ENCODE measurements at regions not wholly inside any gene's neighbourhood (a gene's known extent, or its start where the extent isn't known, plus 50 kb on each side); places are given as distances from the start of the nearest gene placed in this dataset.
"Not testable (repeated sequence)": the region's sequence is repeated elsewhere in the genome, so short reads cannot be mapped to it uniquely, and the experiment has no call there.

DNA sequence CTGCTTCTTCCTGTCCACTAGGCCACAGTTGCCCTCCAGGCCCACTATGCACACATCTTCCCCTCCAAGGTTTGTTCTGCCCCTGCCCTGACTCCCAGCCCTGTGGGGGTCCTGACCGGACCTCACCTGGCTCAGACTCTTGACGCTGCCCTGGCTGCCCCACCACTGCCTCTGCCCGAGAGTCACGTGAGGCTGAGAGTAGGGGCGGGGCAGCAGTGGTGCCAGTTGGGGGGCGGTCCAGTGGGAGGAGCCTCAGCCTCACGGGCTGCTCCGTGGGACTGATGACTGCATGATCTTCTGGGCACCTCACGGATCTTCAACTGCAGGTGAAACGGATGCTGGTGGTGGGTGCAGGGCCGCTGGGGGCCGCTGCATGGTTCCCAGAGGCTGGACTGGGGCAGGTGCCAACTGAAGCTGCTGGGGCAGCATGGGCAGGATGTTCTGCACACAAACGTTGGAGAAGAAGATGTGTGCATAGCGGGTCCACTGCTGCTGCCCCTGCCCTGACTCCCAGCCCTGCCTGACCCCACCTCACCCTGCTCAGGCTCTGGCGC is 77.6 kb downstream of the HHIPL2 start:
- DNase-seq = not testable (repeated sequence)

DNA sequence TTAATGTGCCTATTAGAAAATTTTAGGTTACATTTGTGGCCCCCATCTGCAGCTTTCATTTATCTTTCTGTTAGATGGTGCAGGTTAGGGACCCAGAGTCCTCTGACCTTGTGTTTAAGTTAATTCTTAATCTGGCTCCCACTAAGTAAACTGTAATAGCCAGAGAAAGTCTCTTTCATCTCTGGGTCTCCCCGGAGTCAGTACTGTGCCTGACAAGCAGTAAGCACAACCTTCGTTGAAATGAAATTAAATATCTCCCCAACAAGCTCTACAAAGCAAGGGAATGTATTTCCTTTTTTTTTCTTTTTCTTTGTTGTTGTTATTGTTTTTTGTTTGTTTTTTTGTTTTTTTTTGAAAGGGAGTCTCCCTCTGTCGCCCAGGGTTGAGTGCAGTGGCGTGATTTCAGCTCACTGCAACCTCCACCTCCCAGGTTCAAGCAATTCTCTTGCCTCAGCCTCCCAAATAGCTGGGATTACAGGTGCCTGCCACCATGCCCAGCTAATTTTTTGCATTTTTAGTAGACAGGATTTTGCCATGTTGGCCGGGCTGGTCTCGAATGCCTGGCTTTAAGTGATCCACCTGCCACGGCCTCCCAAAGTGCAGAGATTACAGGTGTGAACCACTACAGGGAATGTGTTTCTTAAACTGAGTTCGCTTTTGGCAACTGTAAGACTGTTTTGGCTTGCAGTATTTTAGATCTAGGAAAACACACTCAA is 81.6 kb downstream of the HHIPL2 start:
- no peak for DNase-seq

DNA sequence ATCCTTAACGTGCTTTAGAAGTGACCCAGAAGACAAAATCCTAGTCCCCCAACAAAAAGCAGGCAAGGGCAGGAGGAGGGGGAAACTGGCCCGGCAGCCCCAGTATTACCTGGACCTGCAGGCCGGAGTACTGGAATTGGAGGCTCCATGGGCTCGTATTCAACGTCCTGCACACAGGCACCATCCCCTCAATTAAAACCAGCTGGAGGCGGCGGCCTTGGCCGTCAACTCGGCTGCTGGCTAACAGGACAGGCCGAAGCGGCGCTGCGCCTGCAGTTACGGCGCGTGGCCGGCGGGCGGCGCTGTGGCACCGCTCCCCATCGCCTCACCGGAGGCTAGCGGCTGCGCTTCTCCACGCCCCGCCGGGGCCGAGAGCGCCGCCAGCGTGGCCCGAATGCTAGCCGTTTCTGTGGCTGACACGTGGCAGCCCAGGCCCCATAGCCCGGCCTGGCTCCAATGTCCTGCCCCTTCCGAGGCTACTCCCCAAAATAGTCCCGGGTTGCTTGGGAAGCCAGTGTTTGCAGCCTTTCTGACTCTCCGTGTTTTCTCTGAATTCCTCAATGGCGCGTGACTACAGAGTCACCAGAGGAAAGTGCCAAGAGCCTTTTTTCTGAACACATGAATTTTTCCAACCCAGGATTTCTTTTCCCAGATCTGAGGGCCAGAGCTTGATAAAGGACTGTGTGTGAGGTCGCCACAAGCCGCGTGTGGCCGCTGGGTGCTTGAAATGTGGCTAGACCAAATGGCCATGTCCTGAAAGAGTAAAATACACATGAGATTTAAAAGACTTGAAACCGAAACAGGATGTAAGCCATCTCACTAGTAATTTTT is 82.5 kb downstream of the HHIPL2 start:
- DNase-seq = peak; percentile 70 to 71

DNA sequence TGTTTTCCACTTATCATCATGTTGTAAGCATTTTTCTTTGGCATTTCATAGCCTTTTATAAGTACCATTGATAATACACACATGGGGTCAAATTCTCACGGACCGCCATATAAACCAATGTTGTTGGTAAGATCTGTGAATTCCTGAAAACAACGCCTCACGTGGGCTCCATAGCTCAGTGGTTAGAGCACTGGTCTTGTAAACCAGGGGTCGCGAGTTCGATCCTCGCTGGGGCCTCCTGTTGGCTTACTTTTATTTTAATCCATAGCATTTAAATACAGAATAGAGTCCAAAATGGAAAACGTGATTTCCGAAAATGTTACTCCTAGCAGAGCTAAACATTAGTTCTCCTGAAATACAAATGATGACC is 83.1 kb downstream of the HHIPL2 start:
- peak; percentile 57 to 62 for DNase-seq

DNA sequence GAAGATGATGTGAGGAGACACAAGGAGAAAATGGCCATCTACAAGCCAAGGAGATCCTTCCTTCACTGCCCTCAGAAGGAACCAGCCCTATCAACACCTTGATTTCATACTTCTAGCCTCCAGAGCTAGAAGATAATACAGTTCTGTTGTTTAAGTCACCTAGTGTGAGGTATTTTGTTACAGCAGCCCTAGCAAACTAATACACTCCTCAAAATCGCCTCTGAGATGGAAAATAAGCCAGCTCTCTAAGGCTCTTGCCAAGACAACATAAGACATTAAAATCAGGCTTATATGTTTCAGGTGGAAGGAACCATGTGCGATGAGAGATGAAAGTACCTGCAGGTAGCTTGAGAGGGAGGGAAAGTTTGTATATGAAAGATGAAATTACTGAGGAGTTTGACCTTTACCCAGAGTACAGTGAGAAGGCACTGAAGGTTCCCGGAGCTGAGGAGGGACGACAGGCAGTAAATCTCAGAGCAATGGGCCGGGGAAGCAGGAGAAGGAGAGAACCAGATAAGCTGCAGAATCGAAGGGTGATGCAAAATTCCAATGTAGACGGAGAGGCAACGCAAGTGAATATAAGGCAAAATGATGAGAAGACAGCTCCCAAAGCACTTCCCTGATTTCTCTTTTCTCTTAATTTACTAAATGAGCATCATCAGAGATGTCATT is 84.7 kb downstream of the HHIPL2 start:
- no peak for DNase-seq

DNA sequence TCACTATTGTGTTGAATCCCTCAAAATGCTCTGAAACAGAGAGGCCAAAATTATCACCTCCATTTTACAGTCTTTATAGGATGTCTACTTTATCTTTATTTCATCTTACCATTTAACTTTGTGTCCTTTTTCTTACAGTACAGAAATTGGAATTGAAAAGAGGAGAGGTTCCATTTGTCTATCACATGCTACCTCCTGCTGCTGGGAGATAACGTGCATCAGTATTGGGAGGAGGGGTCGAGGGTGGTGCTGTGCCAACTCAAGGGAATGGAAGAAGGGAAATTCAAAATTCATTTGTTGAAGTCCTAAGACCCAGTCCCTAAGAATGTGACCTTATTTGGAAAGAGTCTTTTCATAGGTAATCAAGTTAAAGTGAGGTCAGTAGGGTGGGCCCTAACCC is 85.3 kb downstream of the HHIPL2 start:
- DNase-seq = no peak

DNA sequence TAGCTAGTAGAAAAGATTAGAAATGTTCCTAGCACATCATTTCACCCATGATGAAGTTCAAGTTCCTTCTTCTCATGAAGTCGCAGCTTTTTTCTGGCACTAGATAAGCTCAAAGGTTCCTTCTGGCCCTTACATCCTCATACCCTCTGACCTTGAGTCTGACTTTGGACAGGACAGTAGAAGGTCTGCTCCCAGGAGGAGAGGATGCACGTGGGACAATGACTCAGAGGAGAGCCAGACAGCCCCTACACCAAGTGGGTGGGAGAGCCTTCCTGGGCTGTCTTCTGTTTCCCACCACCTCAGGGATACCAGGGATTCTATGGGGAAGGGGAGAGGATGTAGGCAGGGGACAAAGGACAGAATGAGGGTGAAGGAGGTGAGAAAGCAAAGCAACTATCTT is 86.0 kb downstream of the HHIPL2 start:
- no peak for DNase-seq

DNA sequence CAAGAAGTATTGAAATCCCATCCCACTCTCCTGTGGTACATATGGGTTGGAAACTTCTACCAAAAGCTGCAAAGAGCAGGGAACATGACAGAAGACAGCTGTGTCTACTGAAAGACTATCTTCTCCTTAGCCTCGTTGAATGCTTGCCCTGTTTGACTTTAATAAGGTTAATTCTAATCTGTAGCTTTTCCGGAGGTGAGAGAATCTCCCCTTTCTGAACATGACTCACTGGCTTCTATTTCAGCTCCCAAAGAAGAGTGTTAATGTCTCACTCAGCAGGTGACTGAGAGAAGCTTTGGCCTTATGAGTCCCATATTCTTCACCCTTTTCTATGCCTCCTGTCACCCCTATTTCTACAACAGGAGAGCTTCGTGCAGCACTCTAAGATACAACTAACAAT is 88.3 kb downstream of the HHIPL2 start:
- DNase-seq = no peak

DNA sequence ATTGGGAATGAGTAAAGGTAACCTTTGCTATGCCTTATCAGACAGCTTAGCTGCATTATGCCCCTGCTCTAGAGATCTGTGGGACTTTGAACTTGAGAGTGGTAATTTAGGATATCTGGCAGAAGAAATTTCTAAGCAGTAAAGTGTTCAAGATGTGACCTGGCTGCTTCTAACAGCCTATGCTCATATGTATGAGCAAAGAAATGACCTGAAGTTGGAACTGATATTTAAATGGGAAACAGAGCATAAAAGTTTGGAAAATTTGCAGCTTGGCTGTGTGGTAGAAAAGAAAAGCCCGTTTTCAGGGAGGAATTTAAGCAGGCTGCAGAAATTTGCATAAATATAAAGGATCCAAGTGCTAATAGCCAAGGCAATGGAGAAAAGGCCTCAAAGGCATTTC is 90.4 kb downstream of the HHIPL2 start:
- no peak for DNase-seq

DNA sequence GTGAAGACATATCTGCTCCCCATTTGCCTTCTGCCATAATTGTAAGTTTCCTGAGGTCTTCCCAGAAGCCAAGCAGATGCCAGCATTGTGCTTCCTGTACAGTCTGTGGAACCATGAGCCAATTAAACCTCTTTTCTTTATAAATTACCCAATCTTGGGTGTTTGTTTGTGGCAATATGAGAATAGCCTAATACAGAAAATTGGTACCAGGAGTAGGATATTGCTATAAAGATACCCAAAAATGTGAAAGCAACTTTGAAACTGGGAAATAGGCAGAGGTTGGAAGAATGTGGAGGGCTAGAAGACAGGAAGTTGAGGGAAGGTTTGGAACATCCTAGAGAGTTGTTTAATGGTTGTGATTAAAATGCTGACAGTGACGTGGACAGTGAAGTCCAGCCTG is 90.8 kb downstream of the HHIPL2 start:
- no peak for DNase-seq

DNA sequence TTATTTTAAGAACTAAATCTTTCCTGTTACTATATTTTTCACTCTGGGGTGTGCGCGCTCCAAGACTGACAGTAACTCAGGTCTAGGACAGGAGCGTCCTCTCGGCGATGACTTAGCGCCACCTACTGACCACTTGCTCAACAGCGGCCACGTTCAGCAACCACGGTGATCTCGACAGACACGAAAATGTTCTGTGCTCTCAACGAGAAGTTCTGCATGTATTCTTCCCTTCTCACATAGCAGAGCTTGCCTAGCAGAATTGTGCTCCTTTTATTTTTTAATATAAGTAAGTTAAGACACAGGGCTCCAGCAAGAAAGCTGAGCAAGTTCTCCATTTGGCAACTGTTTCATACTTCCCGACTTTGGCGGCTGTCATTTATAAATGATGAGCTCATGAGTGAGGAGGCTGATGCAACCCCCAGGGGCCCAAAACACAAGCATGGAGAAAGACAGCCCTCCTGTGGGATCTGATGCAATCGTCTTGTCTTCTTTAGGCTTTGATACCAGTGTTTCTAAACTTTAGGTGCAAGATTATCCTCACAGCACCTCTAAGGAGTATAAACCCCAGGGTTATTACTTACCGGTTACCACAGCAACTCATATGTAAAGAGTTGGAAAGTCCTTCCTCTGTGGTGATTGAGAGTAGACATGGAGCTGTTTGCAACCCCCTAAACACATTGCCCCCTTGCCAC is 92.6 kb downstream of the HHIPL2 start:
- peak; percentile 78 to 85 for DNase-seq

DNA sequence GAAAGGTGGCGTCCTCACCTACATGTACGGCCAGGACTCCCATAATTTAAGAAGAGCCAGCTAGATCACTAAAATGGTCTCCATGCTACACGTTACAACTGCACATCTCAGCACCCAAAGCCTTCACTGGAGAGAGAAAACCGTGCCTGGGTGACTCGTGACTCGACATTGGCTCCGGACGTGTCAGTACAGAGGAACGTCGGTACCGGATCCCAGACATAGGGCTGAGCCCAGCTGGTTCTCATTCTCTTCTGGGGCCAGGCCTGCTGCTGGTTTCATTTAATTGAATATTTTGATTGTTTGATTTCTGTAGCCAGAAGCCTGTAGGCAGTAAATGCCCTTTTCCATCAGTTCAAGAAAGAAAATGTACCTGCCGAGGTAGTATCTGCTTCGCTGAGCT is 93.1 kb downstream of the HHIPL2 start:
- peak in 1 of 2 donors; percentile 2 for DNase-seq

DNA sequence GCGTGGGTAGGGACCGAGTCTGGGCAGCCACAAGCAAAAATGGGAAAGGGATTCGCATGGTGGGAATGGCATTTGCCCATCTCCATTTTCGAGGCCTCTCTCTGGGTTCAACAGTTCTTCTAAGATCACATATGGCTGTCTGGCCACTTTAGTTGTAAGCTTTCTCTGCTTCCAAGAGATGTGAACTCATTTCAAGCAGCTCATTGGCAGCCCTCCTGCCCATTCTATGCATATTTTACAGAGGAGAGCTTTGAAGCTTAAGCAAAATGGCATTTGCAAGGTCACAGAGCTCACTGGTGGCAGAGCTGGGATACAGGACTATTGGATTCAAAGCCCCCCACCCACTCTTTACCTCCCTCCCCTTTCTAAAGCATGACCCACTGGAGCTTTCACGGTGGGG is 93.7 kb downstream of the HHIPL2 start:
- DNase-seq = no peak

DNA sequence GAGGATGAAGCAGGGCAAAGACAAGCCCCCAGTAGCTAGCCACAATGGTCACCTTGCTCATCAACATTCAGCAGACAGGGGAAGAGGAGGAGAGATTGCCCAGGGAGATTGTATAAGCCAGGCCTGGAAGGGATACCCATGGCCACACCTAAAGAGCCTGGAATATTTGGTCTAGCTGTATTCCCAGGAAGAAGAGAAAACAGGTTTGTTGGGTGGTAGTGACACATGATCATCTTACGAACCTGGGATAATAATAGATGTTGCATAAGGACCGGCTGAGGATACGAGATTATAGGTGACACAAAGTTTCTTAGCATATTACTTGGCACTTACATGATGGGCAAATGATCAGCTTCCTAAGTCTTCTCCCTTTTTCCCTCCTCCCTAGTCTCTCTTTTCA is 95.9 kb downstream of the HHIPL2 start:
- DNase-seq = no peak

DNA sequence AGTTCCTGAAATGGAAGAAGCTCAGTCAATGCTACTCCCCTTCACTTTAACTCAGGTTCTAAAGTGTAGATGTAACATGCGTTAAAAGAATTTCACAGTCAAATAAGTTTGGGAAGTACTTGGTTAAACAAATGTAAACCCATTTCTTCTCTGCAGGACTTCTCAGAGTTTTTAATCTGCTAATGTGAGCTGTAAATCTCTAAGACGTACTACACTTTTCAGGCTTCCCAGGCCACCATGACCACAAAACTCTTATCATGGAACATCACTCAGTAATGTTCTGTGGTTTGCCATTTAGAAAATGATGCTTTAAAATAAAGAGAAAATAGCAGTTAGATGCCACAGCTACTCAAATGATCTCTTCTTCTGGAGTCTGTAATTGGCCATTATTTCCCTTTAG is 104.3 kb downstream of the HHIPL2 start:
- DNase-seq = no peak

DNA sequence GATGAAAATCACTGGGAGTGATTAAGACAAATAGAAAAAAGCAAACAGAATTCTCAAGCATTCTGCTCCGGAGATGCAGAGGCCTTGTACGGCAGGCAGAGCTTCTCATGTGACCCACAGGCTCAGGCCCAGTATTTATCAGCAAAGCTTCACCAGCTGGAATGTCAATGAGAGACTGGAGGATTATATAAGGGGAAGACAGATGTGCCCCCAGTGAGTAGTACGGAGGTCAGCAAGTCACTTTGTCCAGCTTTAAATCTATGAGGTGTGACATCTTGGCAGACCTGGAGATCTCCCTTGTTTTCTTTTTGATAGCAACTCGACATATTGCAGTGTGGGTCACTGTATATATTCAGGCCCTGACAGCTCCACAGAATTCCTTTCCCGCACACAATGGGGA is 106.8 kb downstream of the HHIPL2 start:
- DNase-seq = no peak

DNA sequence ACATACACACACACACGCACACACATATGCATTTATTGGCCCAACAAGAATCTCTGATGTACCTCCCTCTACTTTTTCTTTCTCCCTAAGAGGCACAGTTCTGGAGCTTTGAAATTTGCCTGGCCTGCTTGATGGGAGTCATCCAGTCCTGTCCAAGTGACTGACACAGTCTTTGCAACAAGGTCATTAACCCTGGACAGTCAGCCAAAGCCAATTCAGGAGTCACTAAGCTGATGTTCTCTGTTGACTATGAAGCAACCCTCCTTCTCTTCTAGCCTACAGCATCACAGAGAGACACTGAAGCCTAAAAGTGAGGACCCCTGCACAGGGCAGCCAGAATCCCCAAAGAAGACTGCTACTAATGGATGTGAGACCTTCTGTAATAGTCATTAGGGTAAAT is 123.1 kb downstream of the HHIPL2 start:
- DNase-seq = no peak

DNA sequence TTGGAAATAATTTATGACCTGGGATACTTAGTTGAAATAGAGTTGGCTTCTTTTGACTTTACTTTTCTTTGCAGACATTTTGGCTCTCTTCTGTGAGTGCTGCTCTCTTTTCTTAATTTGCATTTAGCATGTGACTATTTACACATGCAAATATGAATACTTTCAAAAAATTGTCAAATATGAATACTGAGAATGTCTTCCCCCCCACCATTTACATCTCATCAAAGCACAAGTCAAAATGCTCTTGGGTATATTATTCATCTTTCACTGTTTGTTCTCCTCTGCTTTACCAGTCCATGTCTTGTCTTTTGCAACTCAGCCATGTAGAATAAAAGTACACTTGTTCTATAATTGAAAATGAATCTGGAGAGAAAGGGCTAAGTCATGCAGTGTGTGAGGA is 126.5 kb downstream of the HHIPL2 start:
- no peak for DNase-seq

DNA sequence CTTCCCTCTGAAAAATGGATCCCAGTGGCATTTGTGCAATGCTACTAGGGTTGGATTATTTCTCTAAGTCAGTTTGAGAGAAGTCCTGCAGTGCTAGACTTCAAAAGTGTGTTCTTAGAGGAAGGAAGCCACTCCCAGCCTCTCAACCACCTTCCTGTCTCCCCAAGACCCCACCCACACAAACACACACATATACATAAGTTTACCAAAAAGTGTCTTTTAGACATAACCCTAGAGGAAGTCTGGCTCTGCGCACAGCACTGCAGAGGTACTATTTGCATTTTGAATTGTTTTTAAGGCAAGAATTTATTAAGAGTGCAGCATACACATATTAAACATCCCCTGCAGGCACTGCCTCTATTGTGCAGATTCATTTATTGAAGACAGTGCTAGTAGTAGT is 127.3 kb downstream of the HHIPL2 start:
- DNase-seq = peak; percentile 12 to 20

DNA sequence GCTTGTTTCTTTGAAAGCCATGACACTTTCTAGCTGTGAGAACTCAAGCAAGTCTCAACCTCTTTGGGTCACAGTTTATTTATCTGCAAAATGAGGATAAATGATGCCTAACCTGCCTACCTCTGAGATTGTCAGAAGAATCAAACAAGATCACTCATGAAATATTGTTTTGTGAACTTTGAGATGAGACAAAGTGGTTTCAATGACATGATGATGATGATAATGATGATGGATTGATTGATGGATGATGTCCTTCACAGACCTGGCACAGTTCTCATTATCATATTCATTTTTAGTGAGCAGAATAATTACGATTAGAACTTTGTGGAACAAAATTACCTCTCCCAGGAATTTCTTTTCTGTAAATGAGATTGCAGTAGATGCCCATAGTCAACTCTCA is 129.2 kb downstream of the HHIPL2 start:
- no peak for DNase-seq

DNA sequence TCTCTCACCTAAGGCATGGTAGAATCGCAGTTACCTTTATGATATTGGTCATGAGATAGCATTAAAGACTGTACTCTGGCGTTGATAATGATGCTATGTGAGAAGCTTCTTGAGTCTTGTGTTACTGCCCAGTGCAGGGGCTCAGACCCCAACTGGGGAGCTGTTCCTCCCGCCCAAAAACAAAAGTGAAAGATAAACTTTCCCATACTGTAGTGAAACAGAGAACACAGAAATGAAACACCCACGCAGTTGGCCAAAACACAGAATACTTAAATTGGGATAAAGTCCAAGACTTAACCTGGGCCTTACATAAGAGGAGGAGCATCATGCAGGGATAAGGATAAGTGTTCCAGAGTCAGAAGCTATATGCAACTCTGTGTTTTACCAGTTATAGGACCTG is 130.6 kb downstream of the HHIPL2 start:
- DNase-seq = no peak

DNA sequence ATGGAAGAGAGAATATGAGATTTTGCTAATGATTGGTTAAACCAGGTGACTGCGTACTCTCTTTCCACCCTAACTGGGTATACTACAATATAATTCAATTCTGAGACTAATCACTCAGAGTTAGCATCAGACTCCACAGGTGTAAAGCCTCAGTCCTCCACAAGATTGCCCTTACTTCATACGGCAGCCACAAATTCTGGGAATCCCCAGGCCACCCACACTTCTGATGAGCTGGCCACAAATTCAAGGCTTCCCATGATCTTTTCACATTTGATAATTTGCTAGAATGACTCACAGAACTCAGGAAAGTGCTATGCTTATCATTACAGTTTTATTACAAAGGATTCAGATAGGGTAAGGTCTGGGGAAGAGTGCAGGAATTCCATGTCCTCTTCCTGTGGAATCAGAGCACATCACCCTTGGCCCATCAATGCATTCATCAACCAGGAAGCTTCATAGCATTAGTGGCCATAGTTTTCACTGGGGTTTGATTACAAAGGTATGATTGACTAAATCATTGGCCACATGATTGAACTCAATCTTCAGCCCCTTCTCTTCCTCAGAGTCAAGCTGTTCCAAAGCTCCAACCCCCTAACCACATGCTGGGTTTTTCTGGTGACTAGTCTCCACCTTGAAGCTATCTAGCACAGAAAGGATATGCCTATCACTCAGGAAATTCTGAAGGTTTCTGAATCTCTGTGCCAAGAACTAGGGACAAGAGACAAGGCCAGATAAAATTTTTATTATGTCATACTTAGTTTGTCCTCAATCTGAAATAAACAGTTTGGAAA is 131.7 kb downstream of the HHIPL2 start:
- peak; percentile 11 to 30 for DNase-seq
